ENCODE measurements at regions not wholly inside any gene's neighbourhood (a gene's known extent, or its start where the extent isn't known, plus 50 kb on each side); places are given as distances from the start of the nearest gene placed in this dataset.

GRCh38 chr3:56971816-56972215, 88.6 kb upstream of the SPATA12 start:
- Histone ChIP-seq H3K36me3 (ENCODE audit: control insufficient read depth, insufficient read depth, low read length) (no peaks in the 10 kb centered on the region), H3K27ac (ENCODE audit: low read depth, low read length) (no peak overlapping the region), H3K9ac (ENCODE audit: low read depth, low read length) (no peak overlapping the region), H3K27me3 (ENCODE audit: control insufficient read depth, insufficient read depth, low read length) (no peaks in the 10 kb centered on the region), H3K4me1 (ENCODE audit: control insufficient read depth, insufficient read depth, low read length) (peaks cover 5% of the 10 kb centered on the region; the same call in 1 of the 2 replicates), H3K9me3 (ENCODE audit: control insufficient read depth, insufficient read depth, low read length) (no peaks in the 10 kb centered on the region), H3K4me3 (ENCODE audit: low read depth, low read length) (no peak overlapping the region)

DNA sequence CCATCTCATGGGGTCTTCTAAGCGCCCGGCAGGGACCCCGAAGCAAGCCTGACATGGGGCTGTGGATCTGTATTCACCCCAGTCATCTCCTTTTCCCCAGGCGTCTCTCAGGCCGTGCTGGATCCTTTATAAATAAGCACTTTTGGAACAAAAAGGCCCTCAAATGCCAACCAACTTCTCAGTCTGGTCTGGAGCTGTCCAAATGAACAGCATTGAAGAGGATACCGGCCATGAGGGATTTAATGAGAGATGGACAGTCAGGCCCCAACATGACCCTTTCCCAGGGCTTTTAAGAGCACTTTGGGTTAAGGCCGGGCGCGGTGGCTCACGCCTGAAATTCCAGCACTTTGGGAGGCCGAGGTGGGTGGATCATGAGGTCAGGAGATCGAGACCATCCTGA, 89.2 kb upstream of the SPATA12 start:
- Histone ChIP-seq H3K27me3 (ENCODE audit: control insufficient read depth, insufficient read depth, low read length) (no peaks in the 10 kb centered on the region), H3K9me3 (ENCODE audit: control insufficient read depth, insufficient read depth, low read length) (no peaks in the 10 kb centered on the region), H3K27ac (ENCODE audit: low read depth, low read length) (no peak overlapping the region), H3K4me1 (ENCODE audit: control insufficient read depth, insufficient read depth, low read length) (peaks cover 5% of the 10 kb centered on the region; the same call in 1 of the 2 replicates), H3K9ac (ENCODE audit: low read depth, low read length) (no peak overlapping the region), H3K4me3 (ENCODE audit: low read depth, low read length) (no peak overlapping the region), H3K36me3 (ENCODE audit: control insufficient read depth, insufficient read depth, low read length) (no peaks in the 10 kb centered on the region)

DNA sequence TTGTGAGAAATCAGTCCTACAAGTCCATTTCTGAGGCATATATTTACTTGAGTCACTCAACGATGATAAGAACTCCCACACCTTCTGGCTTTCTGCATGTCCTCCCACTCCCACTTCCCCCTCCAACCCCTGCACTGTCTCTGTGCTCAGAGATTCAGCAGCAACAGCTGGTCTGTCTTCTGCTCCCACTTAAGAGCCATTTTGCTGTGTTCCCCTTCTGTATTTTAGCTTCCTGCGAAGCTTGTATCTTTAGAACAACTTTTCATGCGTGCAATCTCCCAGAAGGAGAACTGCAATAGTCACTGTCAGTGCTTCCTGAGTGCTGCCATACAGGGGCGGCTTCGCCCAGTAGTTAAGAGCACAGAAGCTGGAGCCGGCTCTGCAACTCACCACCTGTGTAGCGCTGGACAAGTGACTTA, 90.0 kb upstream of the SPATA12 start:
- no peaks in the 10 kb centered on the region for H3K36me3 ChIP-seq (ENCODE audit: control insufficient read depth, insufficient read depth, low read length)
- H3K9ac ChIP-seq (ENCODE audit: low read depth, low read length): no peak overlapping the region
- no peaks in the 10 kb centered on the region for H3K27me3 ChIP-seq (ENCODE audit: control insufficient read depth, insufficient read depth, low read length)
- no peaks in the 10 kb centered on the region for H3K9me3 ChIP-seq (ENCODE audit: control insufficient read depth, insufficient read depth, low read length)
- H3K4me3 ChIP-seq (ENCODE audit: low read depth, low read length): no peak overlapping the region
- no peak overlapping the region for H3K27ac ChIP-seq (ENCODE audit: low read depth, low read length)
- peaks cover 5% of the 10 kb centered on the region; the same call in 1 of the 2 replicates for H3K4me1 ChIP-seq (ENCODE audit: control insufficient read depth, insufficient read depth, low read length)

- no peak overlapping the region for H3K27ac ChIP-seq (ENCODE audit: low read depth, low read length)
- H3K4me3 ChIP-seq (ENCODE audit: low read depth, low read length): no peak overlapping the region
- H3K27me3 ChIP-seq (ENCODE audit: control insufficient read depth, insufficient read depth, low read length): no peaks in the 10 kb centered on the region
- H3K9ac ChIP-seq (ENCODE audit: low read depth, low read length): no peak overlapping the region
- H3K4me1 ChIP-seq (ENCODE audit: control insufficient read depth, insufficient read depth, low read length): peaks cover 5% of the 10 kb centered on the region; the same call in 1 of the 2 replicates
- H3K9me3 ChIP-seq (ENCODE audit: control insufficient read depth, insufficient read depth, low read length): no peaks in the 10 kb centered on the region
- no peaks in the 10 kb centered on the region for H3K36me3 ChIP-seq (ENCODE audit: control insufficient read depth, insufficient read depth, low read length)
These were observed 90.6 kb upstream of the SPATA12 start for GRCh38 chr3:56969851-56970250.

DNA sequence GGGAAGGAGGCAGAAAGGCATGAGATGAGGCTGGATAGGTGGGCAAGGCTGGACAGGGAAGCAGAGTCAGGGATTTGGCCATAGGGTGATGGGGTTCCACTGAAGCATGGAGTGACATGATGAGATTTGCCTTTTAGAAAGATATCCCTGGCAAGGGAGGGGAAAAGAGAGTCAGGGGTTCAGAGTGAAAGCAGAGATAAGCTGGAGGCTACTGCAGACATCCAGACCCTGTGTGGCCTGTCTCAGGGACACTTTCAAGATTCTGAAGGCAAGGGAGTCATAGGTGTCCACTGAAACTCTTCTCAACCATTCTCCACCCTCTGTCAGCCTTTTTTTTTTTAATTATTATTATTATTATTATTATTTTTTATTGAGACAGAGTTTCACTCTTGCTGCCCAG, 94.0 kb upstream of the SPATA12 start:
- no peaks in the 10 kb centered on the region for H3K4me1 ChIP-seq (ENCODE audit: control insufficient read depth, insufficient read depth, low read length)
- H3K4me3 ChIP-seq (ENCODE audit: low read depth, low read length): no peak overlapping the region
- H3K27ac ChIP-seq (ENCODE audit: low read depth, low read length): no peak overlapping the region
- H3K9me3 ChIP-seq (ENCODE audit: control insufficient read depth, insufficient read depth, low read length): no peaks in the 10 kb centered on the region
- no peak overlapping the region for H3K9ac ChIP-seq (ENCODE audit: low read depth, low read length)
- no peaks in the 10 kb centered on the region for H3K27me3 ChIP-seq (ENCODE audit: control insufficient read depth, insufficient read depth, low read length)
- no peaks in the 10 kb centered on the region for H3K36me3 ChIP-seq (ENCODE audit: control insufficient read depth, insufficient read depth, low read length)

- no peaks in the 10 kb centered on the region for H3K4me1 ChIP-seq (ENCODE audit: control insufficient read depth, insufficient read depth, low read length)
- no peaks in the 10 kb centered on the region for H3K27me3 ChIP-seq (ENCODE audit: control insufficient read depth, insufficient read depth, low read length)
- H3K27ac ChIP-seq (ENCODE audit: low read depth, low read length): no peak overlapping the region
- no peaks in the 10 kb centered on the region for H3K36me3 ChIP-seq (ENCODE audit: control insufficient read depth, insufficient read depth, low read length)
- H3K4me3 ChIP-seq (ENCODE audit: low read depth, low read length): no peak overlapping the region
- no peaks in the 10 kb centered on the region for H3K9me3 ChIP-seq (ENCODE audit: control insufficient read depth, insufficient read depth, low read length)
- H3K9ac ChIP-seq (ENCODE audit: low read depth, low read length): no peak overlapping the region
These were observed 94.4 kb upstream of the SPATA12 start for GRCh38 chr3:56966104-56966503.

DNA sequence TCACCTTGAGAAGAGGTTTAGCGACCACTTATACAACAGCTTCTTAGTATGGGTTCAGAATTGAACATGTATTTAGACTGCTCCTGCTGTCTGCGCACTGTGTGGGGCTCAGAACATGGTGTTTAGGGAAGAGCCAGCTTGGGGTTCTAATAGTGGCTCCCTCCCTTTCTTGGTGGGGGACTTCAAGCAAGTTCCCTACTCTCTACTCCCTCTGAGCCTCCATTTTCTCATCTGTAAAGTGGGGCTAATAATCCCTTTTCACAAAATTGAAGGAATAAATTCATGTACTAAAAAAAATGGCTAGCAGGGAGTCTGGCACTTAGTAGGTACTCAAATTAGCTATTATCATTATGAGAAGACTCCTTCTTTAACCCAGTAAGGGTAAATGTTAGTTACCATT, 97.5 kb upstream of the SPATA12 start:
- Histone ChIP-seq H3K4me1 (ENCODE audit: control insufficient read depth, insufficient read depth, low read length) (no peaks in the 10 kb centered on the region), H3K9ac (ENCODE audit: low read depth, low read length) (no peak overlapping the region), H3K36me3 (ENCODE audit: control insufficient read depth, insufficient read depth, low read length) (no peaks in the 10 kb centered on the region), H3K27me3 (ENCODE audit: control insufficient read depth, insufficient read depth, low read length) (no peaks in the 10 kb centered on the region), H3K27ac (ENCODE audit: low read depth, low read length) (no peak overlapping the region), H3K4me3 (ENCODE audit: low read depth, low read length) (no peak overlapping the region), H3K9me3 (ENCODE audit: control insufficient read depth, insufficient read depth, low read length) (no peaks in the 10 kb centered on the region)

DNA sequence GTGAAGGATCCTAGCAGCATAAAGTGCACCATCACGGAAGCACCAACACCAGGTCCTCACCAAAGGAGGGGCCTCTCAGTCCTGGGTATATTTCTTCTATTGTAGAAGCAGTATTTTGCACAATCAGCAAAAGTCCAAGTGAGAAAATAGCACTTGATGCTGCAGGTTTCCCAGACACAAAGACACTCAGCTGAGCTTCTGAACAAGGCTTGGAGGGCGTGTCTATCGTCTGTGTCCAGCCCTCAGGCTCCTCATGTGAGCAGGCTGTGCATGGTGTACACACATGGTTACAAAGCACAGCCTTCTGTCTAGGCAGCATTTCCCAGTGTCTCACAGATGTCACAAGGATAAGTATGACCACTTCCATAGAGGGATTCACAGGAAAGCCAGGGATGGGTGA, 98.3 kb upstream of the SPATA12 start:
- Histone ChIP-seq H3K4me3 (ENCODE audit: low read depth, low read length) (no peak overlapping the region), H3K4me1 (ENCODE audit: control insufficient read depth, insufficient read depth, low read length) (no peaks in the 10 kb centered on the region)

DNA sequence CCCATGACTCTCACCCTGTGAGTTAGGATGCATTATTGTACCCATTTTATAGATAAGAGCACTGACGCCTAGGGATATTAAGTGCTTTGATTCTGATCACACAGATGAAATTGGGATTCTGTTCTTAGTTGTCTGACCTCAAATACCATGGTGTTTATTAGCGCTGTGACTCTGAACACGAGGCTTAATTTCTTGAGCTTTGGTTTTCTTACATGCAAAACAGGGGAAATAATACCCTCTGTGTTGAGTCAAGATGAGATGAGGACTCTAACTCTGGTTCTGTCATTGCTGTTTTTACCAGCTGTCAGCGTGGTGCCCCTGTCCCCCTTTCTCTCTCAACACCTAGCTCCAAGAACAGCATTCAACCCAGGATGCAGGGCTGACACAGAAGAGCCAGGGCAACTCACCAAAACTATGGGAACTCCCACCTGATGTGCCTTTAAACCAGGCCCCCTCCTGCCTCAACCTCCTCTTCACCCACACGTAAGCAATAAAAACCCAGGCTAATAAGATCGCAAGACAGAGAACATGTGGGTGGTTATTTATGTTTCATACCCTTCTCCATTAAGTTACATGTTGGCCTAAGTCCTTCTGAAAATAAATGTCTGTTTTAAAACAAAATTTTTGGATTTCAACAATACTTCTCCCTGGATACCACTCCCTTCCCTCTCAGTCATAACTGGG, 100.1 kb upstream of the SPATA12 start:
- no peak overlapping the region for H3K4me3 ChIP-seq (ENCODE audit: low read depth, low read length)

More for the DNA sequence above, 98.3 kb upstream of the SPATA12 start:
- H3K27me3 ChIP-seq (ENCODE audit: control insufficient read depth, insufficient read depth, low read length): no peaks in the 10 kb centered on the region
- no peak overlapping the region for H3K9ac ChIP-seq (ENCODE audit: low read depth, low read length)
- no peak overlapping the region for H3K27ac ChIP-seq (ENCODE audit: low read depth, low read length)
- no peaks in the 10 kb centered on the region for H3K36me3 ChIP-seq (ENCODE audit: control insufficient read depth, insufficient read depth, low read length)
- H3K9me3 ChIP-seq (ENCODE audit: control insufficient read depth, insufficient read depth, low read length): no peaks in the 10 kb centered on the region

GRCh38 chr3:56958879-56959278, 101.6 kb upstream of the SPATA12 start:
- Histone ChIP-seq H3K4me1 (ENCODE audit: control insufficient read depth, insufficient read depth, low read length) (no peaks in the 10 kb centered on the region), H3K9me3 (ENCODE audit: control insufficient read depth, insufficient read depth, low read length) (no peaks in the 10 kb centered on the region), H3K9ac (ENCODE audit: low read depth, low read length) (no peak overlapping the region), H3K27ac (ENCODE audit: low read depth, low read length) (no peak overlapping the region), H3K4me3 (ENCODE audit: low read depth, low read length) (no peak overlapping the region), H3K36me3 (ENCODE audit: control insufficient read depth, insufficient read depth, low read length) (no peaks in the 10 kb centered on the region), H3K27me3 (ENCODE audit: control insufficient read depth, insufficient read depth, low read length) (no peaks in the 10 kb centered on the region)

More for the DNA sequence above, 100.1 kb upstream of the SPATA12 start:
- Histone ChIP-seq H3K27me3 (ENCODE audit: control insufficient read depth, insufficient read depth, low read length) (no peaks in the 10 kb centered on the region), H3K4me1 (ENCODE audit: control insufficient read depth, insufficient read depth, low read length) (no peaks in the 10 kb centered on the region), H3K9me3 (ENCODE audit: control insufficient read depth, insufficient read depth, low read length) (no peaks in the 10 kb centered on the region), H3K27ac (ENCODE audit: low read depth, low read length) (no peak overlapping the region), H3K36me3 (ENCODE audit: control insufficient read depth, insufficient read depth, low read length) (no peaks in the 10 kb centered on the region), H3K9ac (ENCODE audit: low read depth, low read length) (no peak overlapping the region)

GRCh38 chr3:56957522-56957921, 102.9 kb upstream of the SPATA12 start:
- Histone ChIP-seq H3K27ac (ENCODE audit: low read depth, low read length) (no peak overlapping the region), H3K4me1 (ENCODE audit: control insufficient read depth, insufficient read depth, low read length) (no peaks in the 10 kb centered on the region)

More at GRCh38 chr3:56957522-56957921, 102.9 kb upstream of the SPATA12 start:
- no peaks in the 10 kb centered on the region for H3K27me3 ChIP-seq (ENCODE audit: control insufficient read depth, insufficient read depth, low read length)
- no peak overlapping the region for H3K9ac ChIP-seq (ENCODE audit: low read depth, low read length)
- no peaks in the 10 kb centered on the region for H3K9me3 ChIP-seq (ENCODE audit: control insufficient read depth, insufficient read depth, low read length)
- no peaks in the 10 kb centered on the region for H3K36me3 ChIP-seq (ENCODE audit: control insufficient read depth, insufficient read depth, low read length)
- no peak overlapping the region for H3K4me3 ChIP-seq (ENCODE audit: low read depth, low read length)

Data from HUES48 (cell line).